GM23248 (cell line): ENCODE measurements at regions not wholly inside any gene's neighbourhood (a gene's known extent, or its start where the extent isn't known, plus 50 kb on each side); places are given as distances from the start of the nearest gene placed in this dataset.

ENCODE experiments used
- EZH2 ChIP-seq: fragments of 200-600 bp; sonication (generic); IDR thresholded peaks from 2 replicates; pipeline ENCODE4 v1.6.1; 2018; ENCODE audit warnings: antibody characterized with exemption, mild to moderate bottlenecking; ENCODE audit not compliant: insufficient read depth, poor library complexity, severe bottlenecking
- EZH2phosphoT487 ChIP-seq: fragments of 200-600 bp; sonication (generic); IDR thresholded peaks from 2 replicates; pipeline ENCODE4 v1.6.1; 2018; ENCODE audit warnings: antibody characterized with exemption, moderate library complexity, mild to moderate bottlenecking, low read depth; ENCODE audit not compliant: insufficient read depth

DNA sequence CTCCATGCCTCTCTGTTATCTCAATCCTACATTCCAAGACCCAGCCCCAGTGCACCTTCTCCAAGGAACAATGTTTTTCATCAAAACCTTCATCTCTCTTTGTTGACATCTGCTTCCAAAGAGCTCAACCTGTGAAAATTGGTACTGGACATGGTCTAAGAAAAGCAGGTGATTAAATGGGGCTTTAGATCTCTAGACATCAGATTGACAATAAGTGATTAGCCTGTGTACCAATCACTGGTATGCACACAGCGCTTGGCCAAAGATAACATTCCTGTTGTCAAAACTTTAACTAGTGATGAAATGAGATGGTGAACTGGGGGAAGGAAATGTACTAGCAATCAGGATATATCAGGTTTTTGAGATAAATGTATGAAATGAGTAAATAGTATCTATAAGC, 183.3 kb downstream of the TDRD15 start:
- TF ChIP-seq EZH2 (no peak), EZH2phosphoT487 (no peak)
